ENCODE measurements at regions not wholly inside any gene's neighbourhood (a gene's known extent, or its start where the extent isn't known, plus 50 kb on each side); places are given as distances from the start of the nearest gene placed in this dataset.

DNA sequence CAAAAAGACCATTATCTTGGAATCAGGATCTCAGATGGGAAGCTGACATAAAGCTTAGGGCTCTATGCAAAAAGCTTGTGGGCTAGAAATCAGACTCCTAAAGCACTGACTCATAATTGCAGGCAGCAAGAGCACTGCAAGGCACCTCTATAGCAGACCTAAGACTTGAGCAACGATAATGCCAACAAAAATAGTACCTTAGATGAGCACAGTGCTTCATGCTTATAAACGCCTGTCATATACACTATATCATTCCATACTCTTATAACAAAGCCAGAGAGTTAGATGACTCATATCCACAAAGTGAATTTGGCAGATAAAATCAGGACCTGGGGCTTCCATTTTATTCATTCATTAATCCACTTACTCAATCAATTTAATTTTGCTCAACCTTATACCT lies 560.8 kb downstream of the MCTP2 start:
- Histone ChIP-seq H3K4me3 (ENCODE audit: low read depth, low read length) (no peak overlapping the region), H3K9me3 (no peaks in the 10 kb centered on the region), H3K36me3 (no peaks in the 10 kb centered on the region)

DNA sequence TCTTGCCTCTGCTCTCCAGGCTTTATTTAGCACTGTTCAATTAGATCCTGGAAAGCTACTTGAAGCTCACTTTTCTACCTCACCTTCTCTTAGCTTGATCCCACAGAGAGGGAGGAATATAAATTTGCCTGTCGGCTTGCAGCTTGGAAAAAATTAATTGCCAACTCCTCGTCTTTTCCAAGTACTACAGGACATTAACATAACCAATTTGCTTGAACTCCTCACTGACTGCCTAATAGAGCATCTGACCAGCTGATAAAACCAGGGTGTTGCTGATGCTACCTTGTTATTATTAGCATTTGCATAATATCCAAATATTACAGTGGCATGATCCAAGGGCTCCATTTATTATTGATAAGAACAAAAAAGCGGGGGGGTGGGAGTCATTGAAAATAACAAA lies 561.8 kb downstream of the MCTP2 start:
- DNase-seq: no peak
- Histone ChIP-seq H3K36me3 (no peaks in the 10 kb centered on the region), H3K4me1 (peaks cover 16% of the 10 kb centered on the region), H3K9me3 (no peaks in the 10 kb centered on the region), H3K4me3 (ENCODE audit: low read depth, low read length) (no peak overlapping the region), H3K27me3 (no peaks in the 10 kb centered on the region)
- TF ChIP-seq, protein P1, sequence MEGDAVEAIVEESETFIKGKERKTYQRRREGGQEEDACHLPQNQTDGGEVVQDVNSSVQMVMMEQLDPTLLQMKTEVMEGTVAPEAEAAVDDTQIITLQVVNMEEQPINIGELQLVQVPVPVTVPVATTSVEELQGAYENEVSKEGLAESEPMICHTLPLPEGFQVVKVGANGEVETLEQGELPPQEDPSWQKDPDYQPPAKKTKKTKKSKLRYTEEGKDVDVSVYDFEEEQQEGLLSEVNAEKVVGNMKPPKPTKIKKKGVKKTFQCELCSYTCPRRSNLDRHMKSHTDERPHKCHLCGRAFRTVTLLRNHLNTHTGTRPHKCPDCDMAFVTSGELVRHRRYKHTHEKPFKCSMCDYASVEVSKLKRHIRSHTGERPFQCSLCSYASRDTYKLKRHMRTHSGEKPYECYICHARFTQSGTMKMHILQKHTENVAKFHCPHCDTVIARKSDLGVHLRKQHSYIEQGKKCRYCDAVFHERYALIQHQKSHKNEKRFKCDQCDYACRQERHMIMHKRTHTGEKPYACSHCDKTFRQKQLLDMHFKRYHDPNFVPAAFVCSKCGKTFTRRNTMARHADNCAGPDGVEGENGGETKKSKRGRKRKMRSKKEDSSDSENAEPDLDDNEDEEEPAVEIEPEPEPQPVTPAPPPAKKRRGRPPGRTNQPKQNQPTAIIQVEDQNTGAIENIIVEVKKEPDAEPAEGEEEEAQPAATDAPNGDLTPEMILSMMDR (IDR thresholded peaks at IDR 0.05; ENCODE audit: low read depth, low read length): no peak

More for the DNA sequence above, 560.8 kb downstream of the MCTP2 start:
- TF ChIP-seq, protein P1 (IDR thresholded peaks at IDR 0.05; ENCODE audit: low read depth, low read length): no peak
- Histone ChIP-seq H3K4me1 (peaks cover 16% of the 10 kb centered on the region), H3K27me3 (no peaks in the 10 kb centered on the region)
- DNase-seq: peak; percentile 24

DNA sequence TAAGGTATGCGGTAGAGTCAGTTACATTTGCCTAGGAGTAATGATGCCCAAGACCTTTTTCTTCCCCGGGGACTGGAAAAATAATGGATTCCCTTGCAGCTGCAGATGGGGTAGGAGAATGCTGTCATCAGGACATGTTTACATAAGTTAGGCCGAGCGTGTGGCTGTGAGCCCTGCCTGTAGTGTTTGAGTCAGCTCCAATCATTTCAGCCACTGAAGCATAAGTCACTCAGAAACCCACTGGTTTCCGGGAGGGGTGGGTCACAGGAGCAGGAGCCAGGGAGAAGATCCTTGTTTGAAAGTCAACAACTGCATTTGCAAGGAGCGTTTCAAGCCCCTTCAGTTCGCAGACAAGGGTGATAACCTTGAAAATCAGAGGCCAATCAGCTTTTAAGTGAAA lies 562.3 kb downstream of the MCTP2 start:
- Histone ChIP-seq H3K9me3 (no peaks in the 10 kb centered on the region), H3K27me3 (no peaks in the 10 kb centered on the region), H3K36me3 (no peaks in the 10 kb centered on the region), H3K4me3 (ENCODE audit: low read depth, low read length) (no peak overlapping the region), H3K4me1 (peaks cover 16% of the 10 kb centered on the region)
- peak; percentile 53 for DNase-seq
- TF ChIP-seq, protein P1 (IDR thresholded peaks at IDR 0.05; ENCODE audit: low read depth, low read length): no peak

DNA sequence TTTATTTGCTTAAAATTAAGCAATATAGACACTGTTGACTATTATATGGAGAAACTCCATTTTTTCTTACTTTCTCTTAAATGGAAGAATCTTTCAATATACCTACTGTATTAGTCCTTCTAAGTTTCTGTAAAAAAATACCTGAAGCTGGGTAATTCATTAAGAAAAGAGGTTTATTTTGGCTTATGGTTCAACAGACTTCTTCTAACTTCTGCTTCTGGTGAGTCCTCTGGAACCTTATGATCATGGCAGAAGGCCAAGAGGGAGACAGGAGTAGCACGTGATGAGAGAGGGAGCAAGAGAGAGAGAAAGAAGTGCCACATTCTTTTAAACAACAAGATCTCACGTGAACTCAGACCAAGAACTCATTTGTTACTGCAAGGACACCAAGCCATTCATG lies 573.3 kb downstream of the MCTP2 start:
- H3K9me3 ChIP-seq: no peaks in the 10 kb centered on the region
- H3K4me3 ChIP-seq (ENCODE audit: low read depth, low read length): no peak overlapping the region
- TF ChIP-seq, protein P1 (IDR thresholded peaks at IDR 0.05; ENCODE audit: low read depth, low read length): no peak
- no peak for DNase-seq
- no peaks in the 10 kb centered on the region for H3K4me1 ChIP-seq
- peaks cover 6% of the 10 kb centered on the region for H3K27me3 ChIP-seq
- no peaks in the 10 kb centered on the region for H3K36me3 ChIP-seq

DNA sequence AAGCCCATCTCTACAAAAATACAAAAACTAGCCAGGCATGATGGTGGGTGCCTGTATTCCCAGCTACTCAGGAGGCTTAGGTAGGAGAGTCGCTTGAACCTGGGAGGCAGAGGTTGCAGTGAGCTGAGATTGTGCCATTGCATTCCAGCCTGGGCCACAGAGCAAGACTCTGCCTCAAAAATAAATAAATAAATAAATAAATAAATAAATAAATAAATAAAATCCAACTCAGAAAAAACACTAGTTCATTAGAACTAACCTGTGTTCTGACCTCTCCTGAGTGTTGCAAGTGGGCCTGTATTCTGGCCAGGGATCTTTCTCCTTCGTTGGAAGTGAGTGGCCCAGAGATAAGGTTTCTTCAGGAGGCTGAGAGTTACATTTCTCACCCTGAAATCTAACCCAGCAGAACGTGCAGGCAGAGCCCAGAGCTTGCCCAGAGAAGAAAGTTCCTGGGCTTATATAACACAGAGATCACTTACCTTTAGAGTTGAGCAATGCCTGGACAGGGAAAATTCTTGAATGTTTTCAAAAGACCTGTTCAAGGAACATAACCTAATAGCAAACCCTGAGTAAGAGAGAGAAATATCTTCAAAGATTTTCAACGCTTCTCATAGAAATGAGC lies 583.9 kb downstream of the MCTP2 start:
- no peaks in the 10 kb centered on the region for H3K36me3 ChIP-seq
- no peaks in the 10 kb centered on the region; the same call in 1 of the 2 replicates for H3K27me3 ChIP-seq
- H3K4me3 ChIP-seq (ENCODE audit: low read depth, low read length): no peak overlapping the region
- TF ChIP-seq, protein P1 (IDR thresholded peaks at IDR 0.05; ENCODE audit: low read depth, low read length): no peak
- no peaks in the 10 kb centered on the region for H3K4me1 ChIP-seq
- no peaks in the 10 kb centered on the region for H3K9me3 ChIP-seq
- DNase-seq: no peak

DNA sequence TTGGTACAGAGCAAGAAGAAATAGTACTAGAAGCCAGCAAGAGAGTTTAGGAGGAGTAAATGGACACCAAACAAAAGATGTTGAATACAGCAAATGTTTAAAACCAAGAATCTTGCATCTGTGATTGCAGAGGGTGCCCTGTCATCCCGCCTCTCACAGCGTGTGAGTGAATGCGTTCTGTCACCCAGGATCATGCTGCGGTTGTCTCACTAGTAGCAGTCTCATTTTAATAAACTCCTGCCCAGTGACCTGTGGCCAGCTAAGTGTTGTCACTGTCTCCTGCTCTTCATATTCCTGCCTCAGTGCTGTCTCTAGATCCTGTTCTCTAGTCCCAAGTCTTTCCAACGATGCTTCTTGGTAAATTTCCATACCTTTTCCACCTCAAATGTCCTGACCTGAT lies 584.6 kb downstream of the MCTP2 start:
- TF ChIP-seq, protein P1 (IDR thresholded peaks at IDR 0.05; ENCODE audit: low read depth, low read length): no peak
- Histone ChIP-seq H3K4me1 (no peaks in the 10 kb centered on the region), H3K4me3 (ENCODE audit: low read depth, low read length) (no peak overlapping the region), H3K27me3 (no peaks in the 10 kb centered on the region; the same call in 1 of the 2 replicates), H3K36me3 (no peaks in the 10 kb centered on the region), H3K9me3 (no peaks in the 10 kb centered on the region)
- DNase-seq: no peak
